ENCODE measurements at regions not wholly inside any gene's neighbourhood (a gene's known extent, or its start where the extent isn't known, plus 50 kb on each side); places are given as distances from the start of the nearest gene placed in this dataset.

GRCh38 chr3:147963711-147964110, 554.5 kb downstream of the ZIC1 start:
- DNase-seq: no peak
- no peaks in the 10 kb centered on the region for H3K9me3 ChIP-seq
- no peak overlapping the region for H3K27ac ChIP-seq
- 94 to 100% (median 97%) methylated on average over 1 of the region's 1 CpG for WGBS, 5 donors
- no peaks in the 10 kb centered on the region for H3K27me3 ChIP-seq (replicated peaks in 1 of 7)
- no peaks in the 10 kb centered on the region for H3K4me1 ChIP-seq
- intact Hi-C loops (cut with DNase I; ENCODE audit: low total_unique reads): no loop called here
- no peaks in the 10 kb centered on the region for H3K36me3 ChIP-seq
- H3K4me3 ChIP-seq: no peak overlapping the region
- no peak for TF ChIP-seq POLR2AphosphoS5 (IDR thresholded peaks at IDR 0.05)
- no peak for TF ChIP-seq POLR2A (IDR thresholded peaks at IDR 0.05)

GRCh38 chr3:147975165-147975564, 566.0 kb downstream of the ZIC1 start:
- DNase-seq: no peak
- intact Hi-C loops (cut with DNase I; ENCODE audit: low total_unique reads): no loop called here
- Histone ChIP-seq H3K36me3 (no peaks in the 10 kb centered on the region), H3K4me1 (no peaks in the 10 kb centered on the region), H3K4me3 (no peak overlapping the region), H3K27ac (no peak overlapping the region), H3K27me3 (replicated peaks in 1 of 7) (no peaks in the 10 kb centered on the region), H3K9me3 (peaks cover 0 to 11% (median 0%) of the 10 kb centered on the region in 8 donors)
- no peak for TF ChIP-seq CTCF (IDR thresholded peaks at IDR 0.05 in 8 of 11, conservative IDR thresholded peaks at IDR 0.05 in 3 of 11)
- no peak for TF ChIP-seq POLR2A (IDR thresholded peaks at IDR 0.05)
- TF ChIP-seq POLR2AphosphoS5 (IDR thresholded peaks at IDR 0.05): no peak
- 76 to 92% (median 86%) methylated on average over 1 of the region's 1 CpG for WGBS, 5 donors

GRCh38 chr3:147977001-147977400, 567.8 kb downstream of the ZIC1 start:
- Histone ChIP-seq H3K27me3 (replicated peaks in 1 of 7) (no peaks in the 10 kb centered on the region), H3K4me1 (no peaks in the 10 kb centered on the region), H3K27ac (no peak overlapping the region), H3K36me3 (no peaks in the 10 kb centered on the region), H3K9me3 (peaks cover 0 to 11% (median 0%) of the 10 kb centered on the region in 8 donors), H3K4me3 (no peak overlapping the region)
- 71 to 94% (median 83%) methylated on average over 1 of the region's 1 CpG for WGBS, 5 donors
- intact Hi-C loops (cut with DNase I; ENCODE audit: low total_unique reads): no loop called here
- no peak for DNase-seq
- TF ChIP-seq POLR2AphosphoS5 (IDR thresholded peaks at IDR 0.05) (no peak), CTCF (IDR thresholded peaks at IDR 0.05 in 8 of 11, conservative IDR thresholded peaks at IDR 0.05 in 3 of 11) (no peak), POLR2A (IDR thresholded peaks at IDR 0.05) (no peak)

DNA sequence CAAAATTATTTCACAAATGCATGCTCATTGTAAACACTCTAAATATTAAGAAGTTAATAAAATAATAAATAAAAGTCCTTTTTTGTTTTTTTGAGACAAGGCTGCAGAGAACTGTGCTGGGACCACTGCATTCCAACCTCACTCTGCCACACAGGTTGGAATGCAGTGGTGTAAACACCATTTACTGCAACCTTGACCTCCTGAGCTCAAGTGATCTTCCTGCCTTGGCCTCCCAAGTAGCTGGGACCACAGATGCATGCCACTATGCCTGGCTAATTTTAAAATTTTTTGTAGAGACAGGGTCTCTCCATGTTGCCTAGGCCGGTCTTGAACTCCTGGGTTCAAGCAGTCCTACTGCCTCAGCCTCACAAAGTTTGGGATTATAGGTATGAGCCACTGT, 578.4 kb downstream of the ZIC1 start:
- TF ChIP-seq CTCF (IDR thresholded peaks at IDR 0.05 in 8 of 11, conservative IDR thresholded peaks at IDR 0.05 in 3 of 11) (no peak), POLR2A (IDR thresholded peaks at IDR 0.05) (no peak), POLR2AphosphoS5 (IDR thresholded peaks at IDR 0.05) (no peak)
- intact Hi-C loops (cut with DNase I; ENCODE audit: low total_unique reads): no loop called here
- Histone ChIP-seq H3K27ac (no peak overlapping the region), H3K9me3 (peaks cover 0 to 7% (median 0%) of the 10 kb centered on the region in 8 donors), H3K4me1 (no peaks in the 10 kb centered on the region), H3K4me3 (no peak overlapping the region), H3K36me3 (no peaks in the 10 kb centered on the region), H3K27me3 (replicated peaks in 1 of 7) (no peaks in the 10 kb centered on the region)
- no peak for DNase-seq
- 73 to 90% (median 88%) methylated on average over 1 of the region's 1 CpG for WGBS, 5 donors

DNA sequence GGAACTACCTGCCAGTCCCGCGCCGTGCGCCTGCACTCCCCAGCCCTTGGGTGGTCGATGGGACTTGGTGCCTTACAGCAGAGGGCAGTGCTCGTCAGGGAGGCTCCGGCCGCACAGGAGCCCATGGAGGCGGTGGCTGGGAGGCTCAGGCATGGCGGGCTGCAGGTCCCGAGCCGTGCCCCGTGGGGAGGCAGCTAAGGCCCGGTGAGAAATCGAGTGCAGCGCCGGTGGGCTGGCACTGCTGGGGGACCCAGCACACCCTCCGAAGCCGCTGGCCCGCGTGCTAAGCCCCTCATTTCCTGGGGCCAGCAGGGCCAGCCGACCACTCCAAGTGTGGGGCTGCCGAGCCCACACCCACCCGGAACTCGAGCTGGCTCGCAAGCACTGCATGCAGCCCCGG, 580.2 kb downstream of the ZIC1 start:
- no peaks in the 10 kb centered on the region for H3K36me3 ChIP-seq
- TF ChIP-seq POLR2AphosphoS5 (IDR thresholded peaks at IDR 0.05) (no peak), CTCF (IDR thresholded peaks at IDR 0.05 in 8 of 11, conservative IDR thresholded peaks at IDR 0.05 in 3 of 11) (no peak), POLR2A (IDR thresholded peaks at IDR 0.05) (no peak)
- intact Hi-C loops (cut with DNase I; ENCODE audit: low total_unique reads): no loop called here
- no peak overlapping the region for H3K4me3 ChIP-seq
- H3K27me3 ChIP-seq (replicated peaks in 1 of 7): no peaks in the 10 kb centered on the region
- WGBS, 5 donors: 91 to 97% (median 93%) methylated on average over 18 to 27 of the region's 27 CpGs
- H3K9me3 ChIP-seq: peaks cover 0 to 7% (median 0%) of the 10 kb centered on the region in 8 donors
- H3K27ac ChIP-seq: no peak overlapping the region
- no peak for DNase-seq
- no peaks in the 10 kb centered on the region for H3K4me1 ChIP-seq
